Omental fat pad (tissue), 3 donors: ENCODE measurements at regions not wholly inside any gene's neighbourhood (a gene's known extent, or its start where the extent isn't known, plus 50 kb on each side); places are given as distances from the start of the nearest gene placed in this dataset.

Experiments used
- ATAC-seq: fragments of 150-250 bp; one replicate; pipeline ENCODE4 v1.9.1; 2016; ENCODE audit warnings: mild to moderate bottlenecking, moderate library complexity; ENCODE audit not compliant: low FRiP score
- DNase-seq: peaks from one replicate; pipeline ENCODE4 v3.0.0-alpha.2; 2019; ENCODE audit warnings: low spot score
- TF ChIP-seq, protein P1 (sequence below), 3 donors: fragments of 450-650 bp; IDR thresholded peaks; one replicate each; pipeline ENCODE4 v1.5.1; 2016 to 2017; ENCODE audit warnings: antibody characterized with exemption in 3 of 3, mild to moderate bottlenecking in 3 of 3, moderate library complexity in 2 of 3

- TF ChIP-seq, protein P1, sequence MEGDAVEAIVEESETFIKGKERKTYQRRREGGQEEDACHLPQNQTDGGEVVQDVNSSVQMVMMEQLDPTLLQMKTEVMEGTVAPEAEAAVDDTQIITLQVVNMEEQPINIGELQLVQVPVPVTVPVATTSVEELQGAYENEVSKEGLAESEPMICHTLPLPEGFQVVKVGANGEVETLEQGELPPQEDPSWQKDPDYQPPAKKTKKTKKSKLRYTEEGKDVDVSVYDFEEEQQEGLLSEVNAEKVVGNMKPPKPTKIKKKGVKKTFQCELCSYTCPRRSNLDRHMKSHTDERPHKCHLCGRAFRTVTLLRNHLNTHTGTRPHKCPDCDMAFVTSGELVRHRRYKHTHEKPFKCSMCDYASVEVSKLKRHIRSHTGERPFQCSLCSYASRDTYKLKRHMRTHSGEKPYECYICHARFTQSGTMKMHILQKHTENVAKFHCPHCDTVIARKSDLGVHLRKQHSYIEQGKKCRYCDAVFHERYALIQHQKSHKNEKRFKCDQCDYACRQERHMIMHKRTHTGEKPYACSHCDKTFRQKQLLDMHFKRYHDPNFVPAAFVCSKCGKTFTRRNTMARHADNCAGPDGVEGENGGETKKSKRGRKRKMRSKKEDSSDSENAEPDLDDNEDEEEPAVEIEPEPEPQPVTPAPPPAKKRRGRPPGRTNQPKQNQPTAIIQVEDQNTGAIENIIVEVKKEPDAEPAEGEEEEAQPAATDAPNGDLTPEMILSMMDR (IDR thresholded peaks at IDR 0.05) = no peak
- DNase-seq (no peak), ATAC-seq (no peak)
Observed at GRCh38 chr2:60033325-60033724, 520.1 kb downstream of the BCL11A start.

DNA sequence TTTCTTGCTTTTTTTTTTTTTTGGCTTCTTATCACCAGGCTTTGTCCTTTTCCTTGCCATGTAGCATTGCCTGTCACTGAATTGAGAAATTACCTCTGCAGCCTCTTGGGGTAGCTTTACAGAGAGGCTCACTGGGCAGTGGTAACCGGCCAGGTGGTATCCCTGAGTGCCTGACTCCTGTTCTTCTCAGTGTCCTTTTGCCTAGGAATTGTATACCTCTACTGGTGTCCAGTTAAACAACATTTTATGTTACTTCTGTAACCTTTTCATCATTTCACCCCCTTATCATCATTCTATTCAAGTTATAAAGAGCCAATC lies 523.9 kb downstream of the BCL11A start:
- DNase-seq (no peak), ATAC-seq (no peak)

GRCh38 chr2:60028849-60029565 lies 524.4 kb downstream of the BCL11A start:
- TF ChIP-seq, protein P1 (IDR thresholded peaks at IDR 0.05) = no peak
- DNase-seq (no peak), ATAC-seq (no peak)

More for the DNA sequence above, 523.9 kb downstream of the BCL11A start:
- TF ChIP-seq, protein P1 (IDR thresholded peaks at IDR 0.05) = no peak

DNA sequence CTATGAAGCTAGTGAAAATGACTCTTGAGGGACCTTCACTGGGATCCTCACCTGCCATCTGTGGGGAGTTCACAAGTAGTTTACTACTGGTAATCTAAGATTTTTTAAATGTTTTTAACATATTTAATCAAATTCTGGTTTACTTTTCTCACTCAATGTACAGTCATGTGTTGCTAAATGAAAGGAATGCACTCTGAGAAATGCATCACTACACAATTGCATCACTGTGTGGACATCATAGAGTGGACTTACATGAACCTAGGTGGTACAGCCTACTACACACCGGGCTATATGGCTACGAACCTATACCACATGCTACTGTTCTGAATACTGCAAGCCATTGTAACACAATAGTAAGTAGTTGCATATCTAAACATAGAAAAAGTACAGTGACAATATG lies 528.0 kb downstream of the BCL11A start:
- ATAC-seq = no peak
- TF ChIP-seq, protein P1 (IDR thresholded peaks at IDR 0.05) = no peak
- no peak for DNase-seq

DNA sequence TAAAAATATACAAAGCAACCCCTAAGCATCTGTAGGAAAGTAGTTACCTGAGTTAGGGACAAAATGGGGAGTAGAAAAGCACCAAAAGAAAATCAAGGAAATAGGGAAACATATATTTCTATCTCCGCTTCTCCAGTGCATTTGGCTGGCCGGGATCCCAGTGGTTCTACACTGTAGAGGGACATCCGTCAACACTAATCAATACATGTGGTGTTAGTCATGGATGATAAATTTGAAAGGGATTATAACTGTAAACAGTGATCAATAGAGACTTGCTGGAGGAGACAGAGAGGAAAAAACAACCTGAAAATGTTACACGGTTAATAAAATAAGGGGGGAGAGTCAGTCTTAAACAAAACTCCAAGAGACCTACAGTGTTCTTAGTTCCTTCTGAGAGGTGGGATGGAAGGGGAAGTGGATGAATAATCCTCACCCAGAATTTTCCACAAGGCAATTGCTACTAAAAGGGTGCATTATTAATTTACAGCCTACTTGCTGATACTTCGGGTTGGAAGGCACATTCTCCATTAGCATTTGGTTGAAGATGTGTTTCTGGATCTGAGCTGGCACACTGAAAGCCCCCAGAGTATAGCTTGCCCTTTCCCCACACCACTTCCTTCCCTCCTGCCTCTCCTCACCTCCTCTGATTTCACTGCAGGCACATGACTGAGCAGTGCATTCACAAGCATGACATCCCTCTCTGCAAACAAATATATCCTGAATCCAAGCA lies 530.0 kb downstream of the BCL11A start:
- TF ChIP-seq, protein P1 (IDR thresholded peaks at IDR 0.05) = no peak
- DNase-seq (no peak), ATAC-seq (no peak)

DNA sequence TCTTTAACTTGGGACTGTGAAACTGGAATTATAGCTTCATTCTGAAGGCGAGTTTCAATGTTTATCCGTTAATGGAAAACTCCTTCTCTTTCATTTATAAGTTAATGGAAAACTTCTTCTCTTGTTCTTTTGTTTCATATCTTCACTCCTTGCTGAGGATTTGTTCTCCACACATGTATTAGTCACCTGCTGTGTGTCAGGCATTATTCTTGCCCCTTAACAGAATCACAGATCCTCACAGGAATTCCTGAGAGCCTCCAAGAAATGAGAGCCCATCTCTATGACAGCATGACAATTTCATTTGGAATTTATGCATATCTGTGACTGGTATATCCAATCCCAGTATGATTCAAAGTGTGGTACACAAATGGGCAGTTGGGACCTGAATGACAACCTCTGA lies 545.8 kb downstream of the BCL11A start:
- no peak for ATAC-seq
- no peak for DNase-seq
- TF ChIP-seq, protein P1 (IDR thresholded peaks at IDR 0.05) = no peak

DNA sequence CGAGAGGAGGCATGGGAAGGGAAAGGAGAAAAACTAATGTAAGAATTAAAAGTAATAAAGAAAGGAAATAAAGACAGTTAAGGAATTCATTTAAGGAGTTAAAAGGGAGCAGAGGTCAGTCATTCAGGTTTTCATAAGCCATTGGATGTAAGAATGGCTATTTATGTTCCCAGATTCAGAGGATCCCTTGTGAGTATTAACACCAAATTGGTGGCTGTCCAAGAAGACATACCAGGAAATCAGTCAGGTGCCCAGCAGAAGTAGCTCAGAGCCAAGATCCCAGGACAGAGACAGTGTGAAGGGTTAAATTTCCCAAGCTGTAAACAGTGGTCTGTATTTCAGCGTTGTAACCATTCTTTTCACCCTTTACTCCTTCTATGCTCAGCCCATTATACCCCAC lies 550.4 kb downstream of the BCL11A start:
- DNase-seq = no peak
- ATAC-seq = no peak
- TF ChIP-seq, protein P1 (IDR thresholded peaks at IDR 0.05) = no peak
